ELR (cell line): ENCODE measurements at regions not wholly inside any gene's neighbourhood (a gene's known extent, or its start where the extent isn't known, plus 50 kb on each side); places are given as distances from the start of the nearest gene placed in this dataset.

Experiments
- DNase-seq: peaks from one replicate; pipeline ENCODE4 v3.0.0-alpha.2; 2015; ENCODE audit warnings: low read depth

DNA sequence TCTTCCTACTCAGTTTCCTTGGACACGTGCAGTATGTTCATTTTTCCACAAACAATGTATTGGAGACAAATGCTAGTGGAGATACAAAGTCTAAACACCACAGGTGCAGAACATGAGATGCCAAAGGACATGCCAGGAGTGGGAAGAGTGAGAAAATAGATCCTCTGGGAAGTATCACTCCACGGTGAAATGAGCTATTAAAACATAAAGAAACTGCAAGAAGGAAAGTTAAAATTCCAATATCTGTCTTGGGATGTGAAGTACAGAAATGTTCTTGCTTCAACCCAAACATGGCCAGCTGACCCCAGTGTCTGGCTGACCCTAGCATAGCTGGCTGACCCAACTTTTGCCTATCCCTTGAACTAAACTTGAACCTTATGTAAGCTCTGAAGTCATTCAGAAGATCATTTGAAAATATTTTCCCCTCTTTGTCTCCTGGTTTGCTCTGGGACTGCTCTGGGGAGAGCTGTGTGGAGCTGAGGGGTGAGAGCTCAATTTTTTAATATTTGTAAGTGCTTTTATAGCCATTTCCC, 59.5 kb downstream of the FZD1 start:
- no peak for DNase-seq

DNA sequence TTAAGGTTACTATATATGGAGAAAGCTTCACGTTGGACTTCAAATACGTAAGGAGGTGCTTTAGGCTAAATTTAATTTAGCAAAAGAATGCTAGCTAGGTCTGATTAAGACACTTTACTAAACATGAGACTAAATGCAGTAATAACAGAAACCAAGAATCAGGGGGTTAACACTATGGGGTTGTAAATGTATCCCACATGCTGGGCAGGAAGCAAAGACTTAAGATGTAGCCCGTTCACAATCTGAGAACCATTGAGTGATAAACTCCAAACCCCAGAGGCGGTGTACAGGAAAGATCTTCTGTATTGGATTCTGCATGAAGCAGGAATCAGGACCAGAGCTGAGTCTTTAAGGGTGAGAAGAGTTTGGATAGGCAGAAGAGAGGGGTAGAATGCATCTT, 60.4 kb downstream of the FZD1 start:
- DNase-seq, result no peak

GRCh38 chr7:91325726-91326125, 61.5 kb downstream of the FZD1 start:
- no peak for DNase-seq

- DNase-seq, result no peak
These were observed 62.4 kb downstream of the FZD1 start for GRCh38 chr7:91326516-91327199.

DNA sequence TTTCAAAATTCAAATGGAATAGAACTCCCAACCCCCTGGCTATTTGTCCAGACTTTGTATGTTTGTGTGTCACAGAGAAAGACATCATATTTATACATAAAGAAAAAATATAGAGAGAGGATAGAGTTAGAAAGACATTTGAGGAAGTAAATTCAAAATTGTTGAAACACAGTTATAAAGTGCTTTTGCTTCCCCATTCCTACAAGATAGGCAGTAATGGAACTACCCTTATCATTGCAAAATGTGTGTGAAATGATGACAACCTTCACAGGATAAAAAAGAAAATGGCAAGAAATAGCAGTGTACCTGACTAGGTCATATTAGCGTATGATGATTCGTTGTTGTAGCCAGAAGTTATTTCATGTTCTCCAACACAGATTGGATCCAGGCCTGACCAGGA, 63.1 kb downstream of the FZD1 start:
- DNase-seq, result no peak

DNA sequence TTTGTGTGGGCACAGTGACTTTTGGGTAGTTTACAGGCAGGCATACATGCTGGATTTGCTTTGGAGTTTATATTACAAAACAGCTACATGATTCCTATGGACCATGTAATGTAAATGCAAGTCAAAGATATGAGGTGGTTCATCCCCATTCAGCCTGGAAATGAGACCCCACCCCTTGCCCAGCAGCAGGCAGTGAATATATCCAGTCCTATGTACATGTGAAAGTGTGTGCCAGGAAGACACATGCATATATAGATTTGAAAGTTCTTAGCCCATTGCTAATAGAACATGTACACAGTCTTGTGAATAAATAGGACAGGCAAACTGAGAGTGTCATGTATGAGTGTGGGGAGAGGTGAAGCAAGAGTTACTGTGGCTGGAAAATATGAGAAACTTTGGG, 65.3 kb downstream of the FZD1 start:
- DNase-seq, result no peak

DNA sequence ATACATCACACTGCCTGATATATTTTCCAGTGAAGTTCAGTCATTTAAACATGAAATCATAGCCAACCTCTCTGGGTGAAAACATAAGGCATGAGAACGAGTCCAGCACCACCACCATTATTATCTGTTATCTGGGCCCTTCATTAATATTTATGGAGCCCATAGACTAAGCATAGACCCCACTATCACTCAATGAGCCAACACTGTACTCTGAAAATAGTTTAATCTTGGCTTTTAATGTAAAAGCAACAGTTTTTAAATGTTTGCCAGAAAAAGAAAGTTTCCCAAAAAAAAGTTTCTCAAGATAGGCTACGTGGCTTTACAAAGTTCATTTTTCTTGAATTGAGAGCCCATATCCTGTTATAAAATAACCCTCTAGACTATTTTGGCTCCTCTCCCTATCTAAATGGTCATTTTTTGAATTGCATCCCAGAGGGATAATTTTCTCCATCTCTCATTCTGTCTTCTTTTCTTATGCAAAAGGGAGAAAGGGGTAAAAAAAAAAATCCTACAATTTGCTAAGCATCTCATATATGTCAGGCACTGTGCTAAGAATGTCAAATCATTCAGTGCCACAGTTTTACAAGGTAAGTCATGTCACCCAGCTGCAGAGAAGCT, 66.1 kb downstream of the FZD1 start:
- no peak for DNase-seq

- DNase-seq, result no peak
These were observed 66.6 kb downstream of the FZD1 start for GRCh38 chr7:91330866-91331265.

DNA sequence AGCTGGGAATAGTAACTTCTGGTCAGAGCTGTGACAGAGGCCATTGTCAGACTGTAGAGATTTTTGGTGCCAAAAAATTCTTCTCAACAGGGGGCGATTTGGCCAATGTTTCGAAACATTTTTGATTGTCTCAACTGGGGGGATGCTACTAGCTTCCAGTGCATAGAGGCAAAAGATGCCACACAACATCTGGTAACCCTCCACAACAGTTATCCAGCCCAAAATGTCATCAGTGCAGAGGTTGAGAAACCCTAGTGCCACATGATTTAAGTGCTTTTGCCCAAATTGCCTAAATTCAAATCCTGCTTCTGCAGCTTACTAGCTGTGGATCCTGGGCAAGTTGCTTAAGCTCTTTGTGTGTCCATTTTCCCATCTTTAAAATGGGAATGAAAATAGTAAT, 71.9 kb downstream of the FZD1 start:
- DNase-seq, result no peak

DNA sequence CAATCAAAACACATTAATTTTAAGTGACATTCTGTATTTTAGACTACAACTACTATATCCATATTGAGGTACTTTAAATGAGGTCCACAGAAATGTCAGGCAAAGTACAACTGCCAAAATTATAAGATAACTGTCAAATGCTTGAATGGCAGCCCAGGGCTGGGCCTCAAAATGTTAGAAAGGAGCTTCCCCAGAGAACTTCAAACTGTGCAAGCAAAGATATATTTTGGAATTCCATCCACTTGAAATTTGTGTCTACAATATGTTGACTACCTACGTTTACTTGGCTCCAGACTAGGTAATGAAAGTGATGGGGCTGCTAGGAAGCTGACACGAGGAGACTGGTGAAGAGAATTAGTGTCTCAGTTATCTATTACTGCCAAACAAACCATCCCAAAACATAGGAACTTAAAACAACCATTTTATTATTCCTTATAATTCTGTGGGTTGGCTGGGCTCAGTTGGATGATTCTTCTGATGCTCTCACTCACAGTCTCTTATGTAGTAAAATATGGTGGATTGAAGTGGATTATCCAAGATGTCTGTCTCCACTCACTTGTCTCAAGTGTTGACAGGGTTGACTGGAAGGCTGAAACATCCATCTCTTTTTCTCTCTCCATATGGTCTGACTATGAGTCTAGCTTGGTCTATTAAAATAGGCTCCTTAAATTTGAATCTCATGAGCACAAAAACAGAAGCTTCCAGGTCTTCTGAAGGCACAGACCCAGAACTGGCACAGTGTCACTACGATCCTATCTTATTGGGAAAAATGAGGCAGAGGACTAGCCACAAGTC, 74.2 kb downstream of the FZD1 start:
- no peak for DNase-seq

DNA sequence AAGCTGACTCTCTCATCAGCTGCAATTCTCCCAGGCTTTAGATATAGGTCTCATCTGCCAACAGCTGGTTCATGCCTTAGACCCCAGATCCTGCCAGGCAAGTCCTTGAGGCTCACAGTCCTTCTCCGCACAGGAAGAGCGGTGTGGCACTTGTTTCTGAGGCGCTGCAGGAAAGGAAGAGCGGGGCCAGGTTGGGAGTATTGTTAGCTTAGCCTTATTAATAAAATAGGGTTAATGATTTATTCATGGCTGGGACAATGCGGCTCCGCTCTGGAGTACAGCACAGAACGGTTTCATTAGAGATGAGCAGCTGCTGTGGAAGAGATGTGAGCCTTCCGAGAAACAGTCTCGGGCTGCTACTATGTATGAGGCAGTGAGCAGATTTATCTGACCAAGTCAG, 78.1 kb downstream of the FZD1 start:
- no peak for DNase-seq

DNA sequence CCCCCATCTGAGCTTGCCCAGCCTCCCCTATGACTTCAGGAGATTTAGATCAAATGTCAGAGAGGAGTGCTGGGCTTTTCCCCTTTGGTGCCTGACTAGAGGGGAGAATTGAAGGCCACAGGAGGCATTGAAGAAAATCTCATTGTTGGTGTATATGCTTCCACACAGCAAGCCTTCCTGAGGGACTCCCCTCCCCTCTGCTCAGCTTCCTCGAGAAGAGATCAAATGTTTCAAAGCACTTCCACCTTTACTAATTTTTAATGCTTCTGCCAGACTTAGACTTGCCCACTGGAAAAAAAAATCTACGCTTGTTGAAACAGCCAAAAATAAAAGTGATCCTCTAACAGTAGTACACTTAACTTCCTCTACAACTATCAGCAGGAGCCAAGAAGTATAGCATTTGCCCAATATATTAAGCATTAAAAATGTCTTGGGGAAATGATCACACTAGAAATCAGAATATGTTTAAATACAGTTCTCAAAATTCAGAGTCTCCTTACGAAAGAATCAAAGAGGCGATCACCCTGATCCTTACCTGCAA, 79.3 kb downstream of the FZD1 start:
- no peak for DNase-seq

- DNase-seq, result no peak
These were observed 79.9 kb downstream of the FZD1 start for GRCh38 chr7:91343996-91344629.

DNA sequence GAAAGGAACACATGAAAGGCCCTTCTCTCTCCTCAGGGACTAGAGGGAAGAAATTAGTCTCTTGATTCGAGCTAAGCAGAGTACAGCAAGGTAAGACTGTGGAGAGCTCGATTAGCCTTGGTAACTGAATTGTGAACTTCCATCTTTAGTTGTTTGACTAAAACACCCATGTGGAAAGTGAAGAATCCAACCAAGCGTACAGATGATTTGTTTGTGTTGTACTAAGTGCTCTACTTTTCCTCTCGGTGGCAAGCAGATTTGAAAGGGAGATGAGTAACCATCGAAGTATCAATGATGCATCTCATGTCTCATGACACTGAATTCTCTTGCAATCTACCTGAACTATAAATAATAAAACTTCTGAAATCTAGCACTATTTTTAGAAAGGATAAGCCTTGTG, 80.7 kb downstream of the FZD1 start:
- DNase-seq, result no peak

- DNase-seq, result no peak
These were observed 81.2 kb downstream of the FZD1 start for GRCh38 chr7:91345449-91345848.

- no peak for DNase-seq
These were observed 82.2 kb downstream of the FZD1 start for GRCh38 chr7:91346426-91346825.

DNA sequence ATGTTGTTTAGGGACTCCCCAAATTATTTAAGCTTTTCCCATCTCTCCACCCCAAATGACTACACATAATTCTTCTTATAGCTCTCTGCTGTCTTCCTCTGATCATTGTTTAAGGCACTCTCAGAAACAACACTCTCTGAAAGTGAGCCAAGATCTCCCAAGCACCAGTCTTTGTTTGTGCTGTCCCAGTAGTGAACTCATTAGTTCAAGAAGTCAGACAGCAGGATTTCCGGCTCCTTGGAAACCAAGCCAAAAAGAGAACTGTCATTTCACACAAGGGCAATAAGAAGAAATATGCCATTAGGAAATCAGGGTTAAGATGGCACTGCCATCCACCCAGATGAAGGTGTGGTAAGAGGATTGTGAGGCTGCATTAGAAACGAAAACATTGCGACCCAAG, 83.1 kb downstream of the FZD1 start:
- DNase-seq, result no peak

GRCh38 chr7:91348711-91349110, 84.5 kb downstream of the FZD1 start:
- DNase-seq, result peak; percentile 8

- DNase-seq, result peak; percentile 67
These were observed 87.1 kb downstream of the FZD1 start for GRCh38 chr7:91351374-91351773.

DNA sequence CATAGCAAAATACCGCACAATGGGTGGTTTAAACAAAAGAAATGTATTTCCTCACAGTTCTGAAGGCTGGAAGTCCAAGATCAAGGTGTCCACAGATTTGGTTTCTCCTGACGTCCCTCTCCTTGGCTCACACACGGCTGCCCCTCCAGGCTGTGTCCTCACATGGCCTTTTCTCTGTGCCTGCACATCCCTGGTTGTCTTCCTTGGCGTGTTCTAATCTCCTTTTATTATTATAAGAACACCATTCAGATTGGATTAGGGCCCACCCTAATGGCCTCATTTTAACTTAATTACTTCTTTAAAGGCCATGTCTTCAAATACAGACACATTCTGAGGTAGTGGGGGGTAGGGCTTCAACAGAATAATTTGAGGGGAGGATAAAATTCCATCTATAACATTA, 87.9 kb downstream of the FZD1 start:
- no peak for DNase-seq

DNA sequence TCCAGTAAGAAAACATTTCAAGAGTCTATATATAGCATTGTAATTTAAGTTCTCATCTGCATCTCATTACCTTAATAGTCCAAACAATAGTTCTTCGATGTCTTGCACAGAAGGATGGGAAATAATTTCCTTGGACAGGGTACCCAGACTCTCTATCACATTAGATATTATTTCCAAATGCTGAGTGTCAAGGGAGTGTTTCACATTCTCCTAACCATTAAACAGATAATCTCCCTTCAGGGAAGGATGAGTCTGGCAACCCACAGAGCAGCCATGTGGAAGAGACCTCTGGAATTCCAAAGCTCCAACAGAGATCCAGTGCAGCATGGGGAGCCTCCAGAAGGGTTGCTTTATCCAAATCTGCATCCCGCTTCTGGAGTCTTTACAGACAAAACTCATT, 89.6 kb downstream of the FZD1 start:
- no peak for DNase-seq

DNA sequence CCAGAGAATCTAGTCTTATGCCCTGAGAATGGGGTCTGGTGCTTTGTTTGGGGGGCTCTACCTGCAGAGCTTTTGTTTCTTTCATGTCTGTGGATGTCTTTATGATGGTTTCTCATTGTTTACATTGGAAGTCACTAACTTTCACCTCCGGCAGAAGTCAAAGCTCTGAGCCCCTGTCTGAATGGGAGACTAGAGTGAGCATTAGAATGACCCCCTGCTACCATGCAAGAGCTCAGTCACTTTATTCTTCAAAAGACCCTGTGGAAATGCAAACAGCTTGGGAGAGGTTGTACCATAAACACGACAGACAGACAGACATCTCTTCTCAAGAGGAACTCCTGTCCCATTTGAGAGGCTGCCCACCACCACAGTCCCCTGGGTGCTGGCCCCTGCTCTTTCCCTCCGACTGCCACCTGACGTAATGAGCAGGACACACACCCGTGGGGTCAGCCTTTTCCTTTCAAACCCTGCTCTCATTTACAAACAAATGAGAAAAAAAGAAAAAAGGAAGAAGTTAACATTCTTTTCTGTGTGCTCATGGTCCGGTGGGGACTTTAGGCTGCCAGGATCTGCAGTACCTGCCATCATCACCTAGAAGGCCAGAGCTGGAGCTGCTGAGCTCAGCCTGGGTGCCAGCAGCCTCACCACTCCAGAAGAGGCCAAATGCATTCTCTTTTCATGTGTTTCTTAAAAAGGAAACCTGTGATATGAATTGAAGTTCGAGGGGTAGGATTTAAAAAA, 91.6 kb downstream of the FZD1 start:
- no peak for DNase-seq
